GM23338 (cell line): ENCODE measurements at regions not wholly inside any gene's neighbourhood (a gene's known extent, or its start where the extent isn't known, plus 50 kb on each side); places are given as distances from the start of the nearest gene placed in this dataset.

Experiments
- ATAC-seq: fragments of 200-7000 bp; cut with Tn5 transposase; 3 replicates; pipeline ENCODE4 v1.9.1; 2020
- DNase-seq: peaks from one replicate; pipeline ENCODE4 v3.0.0-alpha.2; 2015; ENCODE audit warnings: low spot score
- H2AFZ ChIP-seq: fragments of 200-600 bp; sonication (generic); 2 replicates; pipeline ENCODE4 v1.8.0; 2016; ENCODE audit warnings: antibody characterized with exemption, mild to moderate bottlenecking, moderate library complexity
- H3F3A ChIP-seq: fragments of 200-600 bp; sonication (generic); replicated peaks from 2 replicates; pipeline ENCODE4 v1.8.0; 2017; ENCODE audit warnings: antibody characterized with exemption, mixed run types, low read depth
- H3K27ac ChIP-seq: fragments of 200-600 bp; sonication (generic); 2 replicates; pipeline ENCODE4 v1.6.1; 2016; ENCODE audit warnings: low read depth
- H3K27me3 ChIP-seq: fragments of 200-600 bp; sonication (generic); 2 replicates; pipeline ENCODE4 v1.8.0; 2016; ENCODE audit warnings: mild to moderate bottlenecking, mixed run types, moderate library complexity; ENCODE audit not compliant: insufficient read depth
- H3K36me3 ChIP-seq: fragments of 200-600 bp; sonication (generic); 2 replicates; pipeline ENCODE4 v1.8.0; 2016; ENCODE audit warnings: mild to moderate bottlenecking; ENCODE audit not compliant: insufficient read depth
- H3K4me1 ChIP-seq: fragments of 200-600 bp; sonication (generic); 2 replicates; pipeline ENCODE4 v1.8.0; 2016; ENCODE audit warnings: mild to moderate bottlenecking, moderate library complexity; ENCODE audit not compliant: insufficient read depth
- H3K4me2 ChIP-seq: fragments of 200-600 bp; sonication (generic); 2 replicates; pipeline ENCODE4 v1.7.1; 2017; ENCODE audit warnings: mixed run types
- H3K4me3 ChIP-seq: fragments of 200-600 bp; sonication (generic); 2 replicates; pipeline ENCODE4 v1.6.1; 2016; ENCODE audit warnings: mixed run types
- H3K79me2 ChIP-seq: fragments of 200-600 bp; sonication (generic); replicated peaks from 2 replicates; pipeline ENCODE4 v1.8.0; 2017; ENCODE audit warnings: mild to moderate bottlenecking; ENCODE audit not compliant: insufficient read depth
- H3K9me2 ChIP-seq: fragments of 200-600 bp; sonication (generic); 2 replicates; pipeline ENCODE4 v1.8.0; 2017; ENCODE audit not compliant: insufficient read depth
- H4K20me1 ChIP-seq: fragments of 200-600 bp; sonication (generic); replicated peaks from 2 replicates; pipeline ENCODE4 v1.8.0; 2017; ENCODE audit warnings: mild to moderate bottlenecking; ENCODE audit not compliant: insufficient read depth
- H3K27ac Mint-ChIP-seq: 2 replicates; pipeline ENCODE4 v1.8.0; 2020; ENCODE audit warnings: inconsistent platforms, mild to moderate bottlenecking, moderate library complexity, mixed read lengths
- H3K27me3 Mint-ChIP-seq: 3 replicates; pipeline ENCODE4 v1.8.0; 2022; ENCODE audit warnings: low read depth, mild to moderate bottlenecking, moderate library complexity, mixed read lengths, inconsistent platforms; ENCODE audit not compliant: insufficient read depth, poor library complexity
- H3K36me3 Mint-ChIP-seq: 3 replicates; pipeline ENCODE4 v1.8.0; 2021; ENCODE audit warnings: low read depth, mild to moderate bottlenecking, inconsistent platforms, moderate library complexity, mixed read lengths
- H3K4me1 Mint-ChIP-seq: 3 replicates; pipeline ENCODE4 v1.8.0; 2020; ENCODE audit warnings: mild to moderate bottlenecking, inconsistent platforms, mixed read lengths
- H3K4me3 Mint-ChIP-seq: 3 replicates; pipeline ENCODE4 v1.8.0; 2021; ENCODE audit warnings: moderate library complexity, mild to moderate bottlenecking, inconsistent platforms, mixed read lengths
- H3K9me3 Mint-ChIP-seq: 3 replicates; pipeline ENCODE4 v1.8.0; 2020; ENCODE audit warnings: moderate library complexity, mild to moderate bottlenecking, inconsistent platforms, mixed read lengths
- CREB1 ChIP-seq: fragments of 250-450 bp; sonication (Bioruptor Pico); IDR thresholded peaks from 2 replicates; pipeline ENCODE4 v1.5.0; 2020; ENCODE audit warnings: low read depth, mild to moderate bottlenecking, moderate library complexity
- CTCF ChIP-seq, 2 experiments: fragments of 200-600 bp in 1 of 2; sonication (generic) in 1 of 2; conservative IDR thresholded peaks; 2 replicates each; pipeline versions ENCODE4 v1.5.1 to v1.6.1; 2016 to 2017; ENCODE audit warnings: antibody characterized with exemption in 2 of 2, low read depth in 2 of 2, mild to moderate bottlenecking in 2 of 2, moderate library complexity in 1 of 2
- ETS1 ChIP-seq: IDR thresholded peaks from 2 replicates; pipeline ENCODE4 v1.6.1; 2016; ENCODE audit warnings: antibody characterized with exemption
- EZH2 ChIP-seq: fragments of 200-600 bp; sonication (generic); IDR thresholded peaks from one replicate; pipeline ENCODE4 v1.8.0; 2017; ENCODE audit warnings: antibody characterized with exemption, mild to moderate bottlenecking, low read depth; ENCODE audit not compliant: unreplicated experiment
- NANOG ChIP-seq: IDR thresholded peaks from 2 replicates; pipeline ENCODE4 v1.6.1; 2016; ENCODE audit warnings: antibody characterized with exemption, borderline replicate concordance
- POLR2AphosphoS5 ChIP-seq: IDR thresholded peaks from 2 replicates; pipeline ENCODE4 v1.6.1; 2016; ENCODE audit warnings: antibody characterized with exemption, low read depth
- STAT1 ChIP-seq: IDR thresholded peaks from one replicate; pipeline ENCODE4 v1.6.1; 2016; ENCODE audit warnings: antibody characterized with exemption; ENCODE audit not compliant: unreplicated experiment
- ZNF462 ChIP-seq: fragments of 250-450 bp; sonication (Bioruptor Pico); IDR thresholded peaks from 2 replicates; pipeline ENCODE4 v1.5.0; 2020; ENCODE audit warnings: mild to moderate bottlenecking, moderate library complexity

GRCh38 chr16:85274924-85275323 is 162.7 kb upstream of the CIBAR2 start:
- Histone ChIP-seq H3K79me2 (peaks cover 5% of the 10 kb centered on the region; the same call in 1 of the 2 replicates), H3K27ac (no peak overlapping the region), H3K4me2 (no peak overlapping the region), H2AFZ (no peak overlapping the region), H4K20me1 (no peaks in the 10 kb centered on the region), H3K4me3 (no peak overlapping the region), H3K36me3 (no peaks in the 10 kb centered on the region), H3K27me3 (no peaks in the 10 kb centered on the region), H3F3A (no peaks in the 10 kb centered on the region), H3K9me2 (no peaks in the 10 kb centered on the region), H3K4me1 (peaks cover 6% of the 10 kb centered on the region)
- H3K9me3 Mint-ChIP-seq: no peaks in the 10 kb centered on the region
- ATAC-seq (no peak), DNase-seq (no peak)
- H3K27me3 Mint-ChIP-seq: peaks cover 23% of the 10 kb centered on the region
- peaks cover 35% of the 10 kb centered on the region for H3K4me1 Mint-ChIP-seq
- TF ChIP-seq STAT1: no peak
- TF ChIP-seq CTCF (conservative IDR thresholded peaks at IDR 0.05; ENCODE audit: low read depth in 2 of 2): no peak
- TF ChIP-seq NANOG: no peak
- TF ChIP-seq ETS1: no peak
- TF ChIP-seq POLR2AphosphoS5: no peak
- no peak overlapping the region for H3K4me3 Mint-ChIP-seq
- H3K27ac Mint-ChIP-seq: no peak overlapping the region
- H3K36me3 Mint-ChIP-seq: no peaks in the 10 kb centered on the region; the same call in 2 of the 3 replicates

GRCh38 chr16:85275533-85276249 is 163.4 kb upstream of the CIBAR2 start:
- H3K27me3 Mint-ChIP-seq: peaks cover 21% of the 10 kb centered on the region
- H3K4me3 Mint-ChIP-seq: no peak overlapping the region; the same call in 2 of the 3 replicates
- ATAC-seq (peak; percentile 86), DNase-seq (peak; percentile 87)
- H3K36me3 Mint-ChIP-seq: no peaks in the 10 kb centered on the region; the same call in 2 of the 3 replicates
- no peak overlapping the region for H3K4me3 ChIP-seq
- H3K4me1 Mint-ChIP-seq: peaks cover 35% of the 10 kb centered on the region
- H3K27ac Mint-ChIP-seq: no peak overlapping the region
- H3K27me3 ChIP-seq: no peaks in the 10 kb centered on the region
- no peaks in the 10 kb centered on the region for H3K36me3 ChIP-seq
- no peaks in the 10 kb centered on the region for H3K9me3 Mint-ChIP-seq
- H3K4me1 ChIP-seq: peaks cover 6% of the 10 kb centered on the region
- H4K20me1 ChIP-seq: no peaks in the 10 kb centered on the region
- peaks cover 5% of the 10 kb centered on the region; the same call in 1 of the 2 replicates for H3K79me2 ChIP-seq
- H3F3A ChIP-seq: no peaks in the 10 kb centered on the region
- no peak overlapping the region for H2AFZ ChIP-seq
- H3K9me2 ChIP-seq: no peaks in the 10 kb centered on the region
- no peak overlapping the region for H3K27ac ChIP-seq
- H3K4me2 ChIP-seq: no peak overlapping the region
- TF ChIP-seq ETS1 (no peak), ZNF462 (CRISPR knock-in tag) (no peak), EZH2 (no peak), CREB1 (CRISPR knock-in tag) (no peak)
